Activated naive CD4-positive, alpha-beta T cell treated with anti-CD3 and anti-CD28 coated beads, Interleukin-2, amount 10 ng/mL, durations not matched to agents 7 days and 5 days (primary cell): ENCODE measurements at regions not wholly inside any gene's neighbourhood (a gene's known extent, or its start where the extent isn't known, plus 50 kb on each side); places are given as distances from the start of the nearest gene placed in this dataset.
"Not testable (repeated sequence)": the region's sequence is repeated elsewhere in the genome, so short reads cannot be mapped to it uniquely, and the experiment has no call there.

ENCODE experiments used
- CTCF ChIA-PET: fragments of 350-600 bp; sonication (Branson Sonifier 250); formaldehyde crosslinking; loops from one replicate; lab custom pipeline; 2021; ENCODE audit warnings: antibody characterized with exemption; lab: Charles Lee
- DNase-seq: peaks from one replicate; pipeline ENCODE4 v3.0.0-alpha.2; 2020
- H3K27ac Mint-ChIP-seq: one replicate; pipeline ENCODE4 v1.8.0; 2021; ENCODE audit warnings: mild to moderate bottlenecking, moderate library complexity, mixed read lengths
- H3K27me3 Mint-ChIP-seq: one replicate; pipeline ENCODE4 v1.8.0; 2021; ENCODE audit warnings: mild to moderate bottlenecking, mixed read lengths
- H3K36me3 Mint-ChIP-seq: one replicate; pipeline ENCODE4 v1.8.0; 2021; ENCODE audit warnings: mixed read lengths
- H3K4me1 Mint-ChIP-seq: one replicate; pipeline ENCODE4 v1.8.0; 2021; ENCODE audit warnings: mixed read lengths
- H3K4me3 Mint-ChIP-seq: one replicate; pipeline ENCODE4 v1.8.0; 2021; ENCODE audit warnings: mild to moderate bottlenecking, moderate library complexity, mixed read lengths
- H3K9me3 Mint-ChIP-seq: one replicate; pipeline ENCODE4 v1.8.0; 2021; ENCODE audit warnings: mixed read lengths

DNA sequence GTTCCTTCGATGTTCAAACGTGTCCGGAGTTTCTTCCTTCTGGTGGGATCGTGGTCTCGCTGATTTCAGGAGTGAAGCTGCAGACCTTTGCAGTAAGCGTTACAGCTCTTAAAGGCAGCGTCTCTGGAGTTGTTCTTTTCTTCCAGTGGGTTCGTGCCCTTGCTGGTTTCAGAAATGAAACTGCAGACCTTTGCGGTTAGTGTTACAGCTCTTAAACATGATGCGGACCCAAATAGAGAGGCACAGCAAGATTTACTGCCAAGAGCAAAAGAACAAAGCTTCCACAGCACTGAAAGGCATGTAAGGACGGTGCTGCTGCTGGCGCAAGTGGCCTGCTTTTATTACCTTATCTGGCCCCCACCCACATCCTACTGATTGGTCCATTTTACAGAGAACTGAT, 931.4 kb downstream of the IPMK start:
- Mint-ChIP-seq H3K36me3 (no peaks in the 10 kb centered on the region), H3K9me3 (no peaks in the 10 kb centered on the region)

DNA sequence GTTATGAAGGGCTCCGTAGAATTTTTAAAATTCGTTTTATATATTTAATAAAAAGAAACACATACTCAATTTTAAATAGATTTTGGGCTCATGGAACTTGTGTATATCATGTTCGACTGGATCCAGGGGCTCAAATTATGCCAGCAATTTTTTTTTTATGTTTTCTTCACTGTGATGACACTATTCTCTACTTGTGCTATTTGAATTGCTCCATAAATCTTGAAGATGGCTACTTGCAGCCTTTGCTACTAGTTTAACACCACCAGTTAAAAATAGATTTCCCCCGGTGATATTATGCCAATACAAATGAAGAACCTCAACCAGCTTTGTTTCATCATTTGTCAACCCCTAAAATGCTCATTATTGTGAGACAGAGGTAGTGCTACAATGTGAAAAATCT, 933.2 kb downstream of the IPMK start:
- H3K9me3 Mint-ChIP-seq: no peaks in the 10 kb centered on the region
- no peaks in the 10 kb centered on the region for H3K27me3 Mint-ChIP-seq
- CTCF ChIA-PET: no interaction called here
- no peaks in the 10 kb centered on the region for H3K36me3 Mint-ChIP-seq
- H3K4me3 Mint-ChIP-seq: no peak overlapping the region
- no peak for DNase-seq
- H3K4me1 Mint-ChIP-seq: no peaks in the 10 kb centered on the region
- no peak overlapping the region for H3K27ac Mint-ChIP-seq

More for the DNA sequence above, 931.4 kb downstream of the IPMK start:
- CTCF ChIA-PET: no interaction called here
- no peak overlapping the region for H3K27ac Mint-ChIP-seq
- H3K27me3 Mint-ChIP-seq: no peaks in the 10 kb centered on the region
- no peaks in the 10 kb centered on the region for H3K4me1 Mint-ChIP-seq
- no peak overlapping the region for H3K4me3 Mint-ChIP-seq
- DNase-seq: no peak

DNA sequence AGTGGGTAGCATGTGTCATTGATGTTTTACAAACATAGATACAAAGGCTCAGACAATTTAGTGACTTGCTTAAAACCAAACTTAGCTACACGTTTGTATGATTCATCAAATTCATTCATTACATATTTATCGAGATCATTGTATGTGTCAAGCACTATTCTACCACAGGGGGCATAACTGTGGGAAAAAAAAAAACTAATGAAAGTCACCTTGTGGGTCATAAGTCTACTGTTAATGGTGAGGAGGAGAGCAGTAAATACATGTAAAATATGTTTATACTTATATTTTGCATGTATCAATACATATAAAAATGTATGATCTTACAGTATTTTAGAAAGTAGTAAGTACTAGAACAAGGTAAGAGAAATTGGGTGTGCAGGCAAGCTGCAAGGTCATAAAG, 933.8 kb downstream of the IPMK start:
- CTCF ChIA-PET: no interaction called here
- no peak overlapping the region for H3K27ac Mint-ChIP-seq
- H3K27me3 Mint-ChIP-seq: no peaks in the 10 kb centered on the region
- no peaks in the 10 kb centered on the region for H3K4me1 Mint-ChIP-seq
- H3K36me3 Mint-ChIP-seq: no peaks in the 10 kb centered on the region
- no peaks in the 10 kb centered on the region for H3K9me3 Mint-ChIP-seq
- DNase-seq: no peak
- H3K4me3 Mint-ChIP-seq: no peak overlapping the region

DNA sequence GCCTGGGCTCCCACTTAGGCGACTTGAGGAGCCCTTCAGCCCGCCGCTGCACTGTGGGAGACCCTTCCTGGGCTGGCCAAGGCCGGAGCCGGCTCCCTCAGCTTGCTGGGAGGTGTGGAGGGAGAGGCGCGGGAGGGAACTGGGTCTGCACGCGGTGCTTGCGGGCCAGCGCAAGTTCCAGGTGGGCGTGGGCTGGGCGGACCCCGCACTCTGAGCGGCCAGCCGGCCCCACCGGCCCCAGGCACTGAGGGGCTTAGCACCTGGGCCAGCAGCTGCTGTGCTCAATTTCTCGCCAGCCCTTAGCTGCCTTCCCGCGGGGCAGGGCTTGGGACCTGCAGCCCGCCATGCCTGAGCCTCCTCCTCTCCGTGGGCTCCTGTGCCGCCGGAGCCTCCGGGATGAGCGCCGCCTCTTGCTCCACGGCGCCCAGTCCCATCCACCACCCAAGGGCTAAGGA, 946.3 kb downstream of the IPMK start:
- H3K27ac Mint-ChIP-seq, H3K9me3 Mint-ChIP-seq, H3K4me3 Mint-ChIP-seq, H3K4me1 Mint-ChIP-seq, DNase-seq, H3K36me3 Mint-ChIP-seq, H3K27me3 Mint-ChIP-seq, CTCF ChIA-PET: not testable (repeated sequence)

DNA sequence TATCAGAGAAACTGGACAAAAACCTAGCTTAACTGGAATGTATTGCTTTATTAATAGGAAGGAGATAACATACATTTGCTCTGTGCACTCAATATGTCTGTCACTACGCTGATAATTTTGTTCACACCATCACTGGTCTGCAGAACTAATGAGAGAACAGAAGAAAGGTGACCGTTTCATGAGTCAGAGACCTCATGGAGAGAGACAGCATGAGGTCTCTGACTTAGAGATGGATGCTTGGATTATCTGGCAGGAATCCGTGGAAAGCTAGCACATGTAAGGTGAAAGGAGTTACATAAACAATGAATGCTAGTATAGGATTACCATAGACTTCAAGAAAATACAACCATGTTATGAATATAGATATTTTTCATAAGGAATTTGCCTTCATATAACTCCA, 947.3 kb downstream of the IPMK start:
- CTCF ChIA-PET: no interaction called here
- no peak overlapping the region for H3K4me3 Mint-ChIP-seq
- no peaks in the 10 kb centered on the region for H3K27me3 Mint-ChIP-seq
- H3K27ac Mint-ChIP-seq: no peak overlapping the region
- H3K36me3 Mint-ChIP-seq: no peaks in the 10 kb centered on the region
- DNase-seq: no peak
- peaks cover 7% of the 10 kb centered on the region for H3K9me3 Mint-ChIP-seq
- H3K4me1 Mint-ChIP-seq: no peaks in the 10 kb centered on the region

DNA sequence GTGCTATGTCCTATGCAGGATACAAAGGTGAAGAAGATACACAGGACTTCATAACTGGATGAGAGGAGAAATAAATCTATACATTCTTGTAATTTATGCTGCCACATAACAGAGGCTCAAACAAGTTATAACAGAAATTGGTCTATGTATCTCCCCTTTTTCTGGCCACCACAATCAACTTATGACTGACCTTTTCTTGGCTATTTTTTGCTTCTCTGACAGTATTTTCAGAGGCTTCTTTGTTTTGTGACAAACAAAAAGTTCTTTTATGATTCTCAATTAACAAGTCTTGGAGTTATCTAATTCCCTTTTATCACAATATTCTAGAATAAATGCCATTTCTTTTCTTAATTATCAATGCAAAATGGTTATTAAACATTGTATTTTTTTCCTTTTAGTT, 953.0 kb upstream of the ZWINT start:
- no peak overlapping the region for H3K27ac Mint-ChIP-seq
- H3K4me1 Mint-ChIP-seq: no peaks in the 10 kb centered on the region
- no peak overlapping the region for H3K4me3 Mint-ChIP-seq
- CTCF ChIA-PET: no interaction called here
- H3K36me3 Mint-ChIP-seq: no peaks in the 10 kb centered on the region
- H3K9me3 Mint-ChIP-seq: peaks cover 1% of the 10 kb centered on the region
- H3K27me3 Mint-ChIP-seq: no peaks in the 10 kb centered on the region
- no peak for DNase-seq

DNA sequence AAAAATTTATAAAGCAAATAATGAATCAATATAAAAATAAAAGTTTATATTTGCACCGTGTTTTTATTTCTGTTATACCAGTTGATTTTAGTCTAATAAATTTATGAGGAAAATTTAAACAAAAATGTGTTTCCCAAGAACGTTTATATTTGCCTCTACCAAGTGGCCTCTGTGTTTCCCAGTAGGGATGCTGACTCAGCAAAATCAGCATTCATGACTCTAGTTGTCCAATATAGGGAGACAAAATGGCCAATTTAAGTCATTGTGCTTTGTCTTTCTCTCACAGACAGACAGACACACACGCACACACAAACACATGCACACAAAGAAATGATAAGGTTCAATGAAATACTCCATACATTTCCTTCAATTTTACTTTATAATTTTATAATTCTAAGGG, 942.5 kb upstream of the ZWINT start:
- H3K4me3 Mint-ChIP-seq: no peak overlapping the region
- H3K36me3 Mint-ChIP-seq: no peaks in the 10 kb centered on the region
- H3K9me3 Mint-ChIP-seq: peaks cover 3% of the 10 kb centered on the region
- CTCF ChIA-PET: no interaction called here
- no peaks in the 10 kb centered on the region for H3K4me1 Mint-ChIP-seq
- no peaks in the 10 kb centered on the region for H3K27me3 Mint-ChIP-seq
- DNase-seq: no peak
- no peak overlapping the region for H3K27ac Mint-ChIP-seq

DNA sequence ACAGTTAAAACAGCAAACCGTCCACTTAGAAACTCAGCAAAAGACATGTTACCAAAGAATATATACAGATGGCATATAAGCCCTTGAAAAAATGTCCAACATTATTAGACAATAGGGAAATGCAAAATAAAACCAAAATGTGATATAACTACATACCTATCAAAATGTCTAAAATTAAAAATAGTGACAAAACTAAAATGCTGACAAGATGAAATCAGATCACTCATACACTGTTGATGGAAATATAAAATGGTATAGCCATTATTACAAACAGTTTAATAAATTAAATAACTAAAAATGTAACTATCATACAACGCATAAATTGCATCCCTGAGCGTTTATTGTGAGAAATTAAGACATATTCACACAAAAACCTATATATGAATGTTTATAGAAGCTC, 939.7 kb upstream of the ZWINT start:
- no peak overlapping the region for H3K27ac Mint-ChIP-seq
- no peak for DNase-seq
- H3K4me1 Mint-ChIP-seq: no peaks in the 10 kb centered on the region
- no peaks in the 10 kb centered on the region for H3K36me3 Mint-ChIP-seq
- peaks cover 3% of the 10 kb centered on the region for H3K9me3 Mint-ChIP-seq
- no peak overlapping the region for H3K4me3 Mint-ChIP-seq
- CTCF ChIA-PET: no interaction called here
- H3K27me3 Mint-ChIP-seq: no peaks in the 10 kb centered on the region

DNA sequence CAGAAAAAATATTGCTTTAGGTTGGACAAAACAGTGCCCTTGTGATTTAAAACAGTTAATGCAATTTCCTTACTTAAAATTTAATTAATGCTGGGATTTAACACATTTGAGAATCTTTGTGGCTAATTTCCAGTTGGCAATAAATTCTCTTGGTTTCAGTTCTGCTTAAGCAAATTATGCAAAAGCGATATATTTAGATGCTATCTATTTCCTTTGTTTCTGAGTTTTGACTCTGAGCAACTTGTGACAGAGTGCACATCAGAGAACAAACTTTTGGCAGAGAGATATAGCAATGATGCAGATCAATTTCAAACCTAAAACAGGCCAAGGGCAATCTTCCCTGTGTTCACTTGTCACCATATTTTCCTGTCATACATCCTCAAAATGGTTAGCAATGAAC, 933.6 kb upstream of the ZWINT start:
- no peaks in the 10 kb centered on the region for H3K36me3 Mint-ChIP-seq
- H3K9me3 Mint-ChIP-seq: peaks cover 2% of the 10 kb centered on the region
- no peak for DNase-seq
- H3K27ac Mint-ChIP-seq: no peak overlapping the region
- CTCF ChIA-PET: no interaction called here
- H3K27me3 Mint-ChIP-seq: no peaks in the 10 kb centered on the region
- H3K4me3 Mint-ChIP-seq: no peak overlapping the region
- H3K4me1 Mint-ChIP-seq: no peaks in the 10 kb centered on the region

DNA sequence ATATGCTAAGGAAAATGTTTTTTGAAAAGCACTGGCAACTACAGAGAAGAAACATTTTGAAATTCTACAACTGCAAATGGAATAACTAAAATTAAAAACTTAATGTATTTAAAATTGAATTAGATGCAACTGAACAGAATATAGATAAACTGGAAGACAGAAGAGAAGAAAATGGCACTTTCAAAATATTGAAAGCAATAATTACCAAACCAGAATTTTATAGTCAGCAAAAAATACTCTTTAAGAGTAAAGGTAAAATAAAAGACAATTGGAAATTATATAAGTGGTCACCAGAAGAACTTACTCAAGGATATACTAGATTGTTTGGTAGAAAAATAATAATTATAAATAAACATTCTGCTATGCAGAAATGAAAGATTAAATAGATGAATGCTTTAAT, 927.7 kb upstream of the ZWINT start:
- Mint-ChIP-seq H3K4me3 (no peak overlapping the region), H3K4me1 (no peaks in the 10 kb centered on the region), H3K36me3 (no peaks in the 10 kb centered on the region), H3K27ac (no peak overlapping the region), H3K27me3 (no peaks in the 10 kb centered on the region), H3K9me3 (peaks cover 4% of the 10 kb centered on the region)
- CTCF ChIA-PET: no interaction called here
- DNase-seq: no peak

DNA sequence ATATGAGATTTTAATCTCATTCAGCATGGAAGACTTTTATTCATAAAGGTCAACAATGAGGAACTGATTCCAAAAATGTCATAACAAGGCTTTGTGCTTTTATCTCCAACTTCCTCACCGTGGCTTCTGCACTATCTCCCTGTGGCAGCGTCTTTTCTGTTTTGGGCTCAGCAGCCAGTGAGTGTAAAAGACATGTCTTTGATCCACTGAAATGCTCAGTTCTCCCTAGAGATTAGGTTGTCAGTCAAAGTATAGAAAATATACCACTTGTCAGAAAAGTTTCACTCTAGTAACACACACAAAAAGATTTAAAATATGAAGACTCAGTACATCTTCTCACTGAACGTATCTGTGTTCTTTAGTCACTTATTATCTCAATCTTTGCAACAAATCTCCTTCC, 901.8 kb upstream of the ZWINT start:
- Mint-ChIP-seq H3K4me3 (no peak overlapping the region), H3K4me1 (no peaks in the 10 kb centered on the region), H3K9me3 (peaks cover 12% of the 10 kb centered on the region), H3K27ac (no peak overlapping the region), H3K36me3 (no peaks in the 10 kb centered on the region), H3K27me3 (no peaks in the 10 kb centered on the region)
- CTCF ChIA-PET: no interaction called here
- DNase-seq: no peak

DNA sequence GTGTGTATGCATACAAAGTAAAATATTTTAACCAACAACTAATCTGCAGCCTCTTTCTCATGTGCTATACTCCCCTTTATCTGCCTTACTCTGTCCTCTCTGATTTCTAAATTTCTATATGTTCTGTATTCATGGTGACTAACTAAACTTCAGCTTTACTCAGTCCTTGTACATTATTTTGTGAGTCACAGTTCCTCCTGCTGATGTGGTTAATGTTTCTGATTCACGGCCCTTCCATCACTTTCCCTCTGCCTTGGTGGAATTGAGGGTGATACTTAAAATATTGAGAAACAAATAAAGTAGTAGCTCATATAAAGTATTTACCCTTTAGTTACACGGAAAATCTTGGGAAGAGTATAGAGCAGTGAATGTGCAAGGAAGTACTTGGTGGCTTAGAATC, 899.1 kb upstream of the ZWINT start:
- CTCF ChIA-PET: no interaction called here
- Mint-ChIP-seq H3K36me3 (no peaks in the 10 kb centered on the region), H3K4me1 (no peaks in the 10 kb centered on the region), H3K27ac (no peak overlapping the region), H3K9me3 (peaks cover 24% of the 10 kb centered on the region), H3K4me3 (no peak overlapping the region), H3K27me3 (no peaks in the 10 kb centered on the region)
- DNase-seq: no peak

DNA sequence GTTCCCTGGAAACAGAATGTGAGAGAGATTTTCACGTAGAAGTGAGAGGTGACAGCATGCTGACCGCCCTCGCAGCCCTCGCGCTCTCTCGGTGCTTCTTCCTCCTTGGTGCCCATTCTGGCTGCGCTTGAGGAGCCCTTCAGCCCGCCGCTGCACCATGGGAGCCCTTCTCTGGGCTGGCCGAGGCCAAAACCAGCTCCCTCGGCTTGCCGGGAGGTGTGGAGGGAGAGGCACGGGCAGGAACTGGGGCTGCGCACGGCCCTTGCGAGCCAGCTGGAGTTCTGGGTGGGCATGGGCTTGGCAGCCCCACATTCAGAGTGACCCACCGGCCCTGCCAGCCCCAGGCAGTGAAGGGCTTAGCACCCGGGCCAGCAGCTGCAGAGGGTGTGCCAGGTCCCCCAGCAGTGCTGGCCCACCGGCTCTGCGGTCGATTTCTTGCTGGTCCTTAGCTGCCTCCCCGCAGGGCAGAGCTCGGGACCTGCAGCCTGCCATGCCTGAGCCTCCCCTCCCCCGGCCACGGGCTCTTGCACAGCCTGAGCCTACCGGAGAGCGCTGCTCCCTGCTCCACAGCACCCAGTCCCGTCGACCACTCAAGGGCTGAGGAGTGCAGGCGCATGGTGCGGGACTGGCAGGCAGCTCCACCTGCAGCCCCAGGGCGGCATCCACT, 888.7 kb upstream of the ZWINT start:
- H3K4me3 Mint-ChIP-seq: no peak overlapping the region
- CTCF ChIA-PET: no interaction called here
- H3K27me3 Mint-ChIP-seq: no peaks in the 10 kb centered on the region
- no peaks in the 10 kb centered on the region for H3K4me1 Mint-ChIP-seq
- H3K27ac Mint-ChIP-seq: no peak overlapping the region
- H3K9me3 Mint-ChIP-seq: peaks cover 2% of the 10 kb centered on the region
- DNase-seq: no peak
- no peaks in the 10 kb centered on the region for H3K36me3 Mint-ChIP-seq

DNA sequence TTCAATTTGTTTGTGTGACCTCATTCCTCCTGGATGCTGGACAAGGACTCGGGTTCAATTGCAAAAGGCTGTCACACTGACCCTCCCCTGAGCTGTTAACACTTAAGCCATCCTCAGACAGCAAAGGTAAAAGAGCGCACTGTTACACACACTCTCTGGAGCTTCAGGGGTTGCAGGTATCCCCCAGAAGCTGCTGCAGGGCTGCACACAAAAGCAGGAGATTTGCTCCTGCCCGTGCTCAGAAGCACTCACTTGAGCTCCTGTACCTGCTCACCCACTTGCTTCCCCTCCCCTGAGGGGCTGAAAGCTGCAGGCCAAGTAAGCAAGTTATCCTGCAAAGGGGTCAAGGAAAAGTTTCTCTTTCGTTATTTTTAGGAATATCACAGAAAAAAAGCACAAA, 886.2 kb upstream of the ZWINT start:
- Mint-ChIP-seq H3K9me3 (peaks cover 2% of the 10 kb centered on the region), H3K4me1 (no peaks in the 10 kb centered on the region), H3K27me3 (no peaks in the 10 kb centered on the region), H3K4me3 (no peak overlapping the region), H3K36me3 (no peaks in the 10 kb centered on the region), H3K27ac (no peak overlapping the region)
- no peak for DNase-seq
- CTCF ChIA-PET: no interaction called here

DNA sequence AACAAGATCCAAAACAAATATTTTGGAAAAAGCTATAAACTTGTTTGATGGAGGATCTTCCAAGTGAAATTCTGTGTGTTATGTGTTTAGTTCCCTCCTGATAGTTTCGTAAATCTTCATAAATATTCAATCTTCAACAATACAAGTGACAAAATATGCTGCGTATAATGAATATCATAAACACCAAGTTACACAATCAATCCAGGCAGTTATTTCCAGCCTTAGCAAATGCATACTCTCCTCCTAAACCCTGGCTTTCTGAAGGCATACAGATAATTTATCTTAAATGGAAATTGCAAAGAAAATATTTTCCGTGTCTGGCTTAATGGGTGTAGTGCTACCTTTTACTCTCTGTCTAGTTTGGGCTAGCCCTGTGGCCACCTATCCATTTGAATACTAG, 864.9 kb upstream of the ZWINT start:
- no peak for DNase-seq
- H3K27me3 Mint-ChIP-seq: no peaks in the 10 kb centered on the region
- no peaks in the 10 kb centered on the region for H3K36me3 Mint-ChIP-seq
- H3K4me1 Mint-ChIP-seq: no peaks in the 10 kb centered on the region
- H3K27ac Mint-ChIP-seq: no peak overlapping the region
- H3K4me3 Mint-ChIP-seq: no peak overlapping the region
- peaks cover 8% of the 10 kb centered on the region for H3K9me3 Mint-ChIP-seq
- CTCF ChIA-PET: no interaction called here

DNA sequence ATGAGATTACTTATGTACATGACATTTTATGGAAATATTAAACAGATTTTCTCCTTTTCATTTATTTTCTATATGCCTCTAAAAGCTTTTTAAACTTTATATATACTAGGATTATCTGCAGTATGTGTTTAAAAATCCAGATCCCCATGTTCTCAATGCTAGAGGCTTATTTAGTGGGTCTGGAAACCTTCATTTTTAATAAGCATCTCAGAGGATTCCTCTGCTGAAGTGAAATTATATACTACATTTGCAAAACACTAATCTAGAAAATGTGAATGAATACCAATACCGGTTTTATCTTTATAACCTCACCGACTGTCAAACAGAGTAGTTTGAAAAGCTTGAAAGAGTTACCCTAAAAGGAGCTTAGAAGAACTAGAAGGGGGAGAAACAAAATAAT, 863.8 kb upstream of the ZWINT start:
- Mint-ChIP-seq H3K27ac (no peak overlapping the region), H3K36me3 (no peaks in the 10 kb centered on the region), H3K4me1 (no peaks in the 10 kb centered on the region), H3K4me3 (no peak overlapping the region), H3K9me3 (peaks cover 3% of the 10 kb centered on the region), H3K27me3 (no peaks in the 10 kb centered on the region)
- no peak for DNase-seq
- CTCF ChIA-PET: no interaction called here
